Adrenal gland (tissue), 9 donors: ENCODE measurements at regions not wholly inside any gene's neighbourhood (a gene's known extent, or its start where the extent isn't known, plus 50 kb on each side); places are given as distances from the start of the nearest gene placed in this dataset.

Experiments used
- DNase-seq, 7 donors: peaks; one replicate each; pipeline ENCODE4 v3.0.0-alpha.2; 2019 to 2020
- H3K27ac ChIP-seq, 5 donors: fragments of 200-600 bp; sonication (generic) in 4 of 5; 1 replicate in 3 of 5; 2 replicates in 2 of 5; pipeline versions ENCODE4 v1.5.1 to v1.8.0; 2016 to 2020; ENCODE audit warnings: mild to moderate bottlenecking in 1 of 5
- H3K27me3 ChIP-seq: fragments of 200-600 bp; 2 replicates; pipeline ENCODE4 v1.8.0; 2021
- H3K36me3 ChIP-seq, 2 donors: fragments of 200-600 bp; replicated peaks in 1 of 2; 1 replicate in 1 of 2; 2 replicates in 1 of 2; pipeline versions ENCODE4 v1.5.1 to v1.8.0; 2018 to 2022
- H3K4me1 ChIP-seq, 2 donors: fragments of 200-600 bp; replicated peaks in 1 of 2; 1 replicate in 1 of 2; 2 replicates in 1 of 2; pipeline versions ENCODE4 v1.5.1 to v1.8.0; 2018 to 2021
- H3K4me3 ChIP-seq, 4 donors: fragments of 200-600 bp; sonication (generic) in 3 of 4; one replicate each; pipeline ENCODE4 v1.5.1; 2016 to 2018
- H3K9me3 ChIP-seq, 3 donors: fragments of 200-600 bp; sonication (generic) in 1 of 3; replicated peaks in 1 of 3; 1 replicate in 2 of 3; 2 replicates in 1 of 3; pipeline versions ENCODE4 v1.5.1 to v1.8.0; 2016 to 2021
- CTCF ChIP-seq, 6 experiments: fragments of 450-650 bp in 4 of 6; fragments of 200-600 bp in 2 of 6; sonication (generic) in 1 of 6; IDR thresholded peaks; 1 replicate in 5 of 6; 2 replicates in 1 of 6; pipeline versions ENCODE4 v1.5.1 to v1.8.0; 2016 to 2021; ENCODE audit warnings: antibody characterized with exemption in 6 of 6, mild to moderate bottlenecking in 2 of 6, moderate library complexity in 1 of 6
- POLR2A ChIP-seq, 2 donors: fragments of 450-650 bp; IDR thresholded peaks; one replicate each; pipeline ENCODE4 v1.6.1; 2017; ENCODE audit warnings: antibody characterized with exemption in 2 of 2, mild to moderate bottlenecking in 2 of 2, moderate library complexity in 1 of 2
- WGBS, 4 donors: extraction: QIAGEN DNeasy Blood & Tissue Kit in 2 of 4; methylation state at CpG; one replicate each; pipeline versions ENCODE4 v1.1.5 to v1.1.7; 2013 to 2017; 5-methylcytosine and 5-hydroxymethylcytosine counted together
- intact Hi-C, 2 donors: fragments of 100-400 bp; cut with DNase I; formaldehyde crosslinking; loops; one replicate each; pipeline versions ENCODE4 v1.14.1 to v1.15.0; 2022 to 2023
- donor health status: healthy with polysubstance abuse.
- donor health status: Bipolar disorder and iron deficiency.
- donor health status: DM: yes; HTN: yes; CAD: no.
- donor health status: DM: no; HTN: no; CAD: no.
- donor health status: DM: no; HTN: no; CAD: no.

GRCh38 chr10:83076443-83076842, 1062.9 kb upstream of the GHITM start:
- no peaks in the 10 kb centered on the region for H3K27me3 ChIP-seq
- no peak for TF ChIP-seq CTCF (IDR thresholded peaks at IDR 0.05)
- no peak for TF ChIP-seq POLR2A (IDR thresholded peaks at IDR 0.05)
- H3K4me3 ChIP-seq: no peak overlapping the region
- intact Hi-C loops: no loop called here
- no peaks in the 10 kb centered on the region for H3K4me1 ChIP-seq
- H3K36me3 ChIP-seq: no peaks in the 10 kb centered on the region
- WGBS, 4 donors: 54 to 66% (median 64%) methylated on average over 3 of the region's 3 CpGs
- no peak overlapping the region for H3K27ac ChIP-seq
- DNase-seq: no peak
- H3K9me3 ChIP-seq: no peaks in the 10 kb centered on the region

GRCh38 chr10:83078160-83078559, 1061.1 kb upstream of the GHITM start:
- intact Hi-C loops: no loop called here
- 66 to 82% (median 74%) methylated on average over 1 of the region's 1 CpG for WGBS, 4 donors

GRCh38 chr10:83078645-83079044, 1060.7 kb upstream of the GHITM start:
- TF ChIP-seq CTCF (IDR thresholded peaks at IDR 0.05): no peak
- no peak for TF ChIP-seq POLR2A (IDR thresholded peaks at IDR 0.05)
- 62 to 88% (median 76%) methylated on average over 3 of the region's 3 CpGs for WGBS, 4 donors
- intact Hi-C loops: no loop called here
- no peak overlapping the region for H3K27ac ChIP-seq
- no peak overlapping the region for H3K4me3 ChIP-seq
- no peaks in the 10 kb centered on the region for H3K4me1 ChIP-seq
- H3K36me3 ChIP-seq: no peaks in the 10 kb centered on the region
- DNase-seq: no peak
- no peaks in the 10 kb centered on the region for H3K27me3 ChIP-seq
- no peaks in the 10 kb centered on the region for H3K9me3 ChIP-seq

More at GRCh38 chr10:83078160-83078559, 1061.1 kb upstream of the GHITM start:
- H3K36me3 ChIP-seq: no peaks in the 10 kb centered on the region
- no peaks in the 10 kb centered on the region for H3K27me3 ChIP-seq
- H3K27ac ChIP-seq: no peak overlapping the region
- no peaks in the 10 kb centered on the region for H3K9me3 ChIP-seq
- DNase-seq: no peak
- no peak for TF ChIP-seq CTCF (IDR thresholded peaks at IDR 0.05)
- no peak for TF ChIP-seq POLR2A (IDR thresholded peaks at IDR 0.05)
- no peak overlapping the region for H3K4me3 ChIP-seq
- no peaks in the 10 kb centered on the region for H3K4me1 ChIP-seq

- TF ChIP-seq POLR2A (IDR thresholded peaks at IDR 0.05) (no peak), CTCF (IDR thresholded peaks at IDR 0.05) (no peak)
- intact Hi-C loops: no loop called here
- Histone ChIP-seq H3K9me3 (no peaks in the 10 kb centered on the region), H3K36me3 (no peaks in the 10 kb centered on the region), H3K4me3 (no peak overlapping the region), H3K4me1 (no peaks in the 10 kb centered on the region), H3K27ac (no peak overlapping the region), H3K27me3 (no peaks in the 10 kb centered on the region)
- DNase-seq: no peak
These were observed 1055.5 kb upstream of the GHITM start for GRCh38 chr10:83083831-83084230.
